ENCODE measurements at regions not wholly inside any gene's neighbourhood (a gene's known extent, or its start where the extent isn't known, plus 50 kb on each side); places are given as distances from the start of the nearest gene placed in this dataset.

DNA sequence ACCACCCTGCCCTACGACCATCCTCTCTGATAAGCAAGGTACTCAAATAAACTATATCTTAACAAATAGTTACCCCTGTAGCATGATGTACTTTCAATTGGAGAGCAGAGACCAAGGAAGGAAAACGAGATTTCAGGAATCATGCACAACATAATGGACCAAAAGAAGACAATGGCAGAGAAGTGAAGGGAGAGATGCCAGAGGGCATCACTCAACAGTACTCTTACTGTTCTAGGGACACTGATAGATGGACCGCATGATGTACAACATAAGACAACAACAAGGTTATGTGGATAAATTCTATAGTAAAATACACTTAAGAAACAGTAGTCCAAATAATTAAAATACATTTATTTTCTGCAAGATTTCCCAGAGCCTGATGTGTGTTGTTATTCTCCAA lies 77.5 kb upstream of the IFNG-AS1 start:
- TF ChIP-seq, protein P1, sequence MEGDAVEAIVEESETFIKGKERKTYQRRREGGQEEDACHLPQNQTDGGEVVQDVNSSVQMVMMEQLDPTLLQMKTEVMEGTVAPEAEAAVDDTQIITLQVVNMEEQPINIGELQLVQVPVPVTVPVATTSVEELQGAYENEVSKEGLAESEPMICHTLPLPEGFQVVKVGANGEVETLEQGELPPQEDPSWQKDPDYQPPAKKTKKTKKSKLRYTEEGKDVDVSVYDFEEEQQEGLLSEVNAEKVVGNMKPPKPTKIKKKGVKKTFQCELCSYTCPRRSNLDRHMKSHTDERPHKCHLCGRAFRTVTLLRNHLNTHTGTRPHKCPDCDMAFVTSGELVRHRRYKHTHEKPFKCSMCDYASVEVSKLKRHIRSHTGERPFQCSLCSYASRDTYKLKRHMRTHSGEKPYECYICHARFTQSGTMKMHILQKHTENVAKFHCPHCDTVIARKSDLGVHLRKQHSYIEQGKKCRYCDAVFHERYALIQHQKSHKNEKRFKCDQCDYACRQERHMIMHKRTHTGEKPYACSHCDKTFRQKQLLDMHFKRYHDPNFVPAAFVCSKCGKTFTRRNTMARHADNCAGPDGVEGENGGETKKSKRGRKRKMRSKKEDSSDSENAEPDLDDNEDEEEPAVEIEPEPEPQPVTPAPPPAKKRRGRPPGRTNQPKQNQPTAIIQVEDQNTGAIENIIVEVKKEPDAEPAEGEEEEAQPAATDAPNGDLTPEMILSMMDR (IDR thresholded peaks at IDR 0.05; ENCODE audit: borderline replicate concordance, insufficient read depth, low read depth, low read length): no peak
- no peak overlapping the region for H3K4me3 ChIP-seq (ENCODE audit: low read depth, low read length)

- H3K4me3 ChIP-seq (ENCODE audit: low read depth, low read length): no peak overlapping the region
- TF ChIP-seq, protein P1 (IDR thresholded peaks at IDR 0.05; ENCODE audit: borderline replicate concordance, insufficient read depth, low read depth, low read length): no peak
Measured at GRCh38 chr12:67915335-67915851, 73.9 kb upstream of the IFNG-AS1 start.

GRCh38 chr12:67916266-67916970 lies 72.8 kb upstream of the IFNG-AS1 start:
- H3K4me3 ChIP-seq (ENCODE audit: low read depth, low read length): no peak overlapping the region
- TF ChIP-seq, protein P1 (IDR thresholded peaks at IDR 0.05; ENCODE audit: borderline replicate concordance, insufficient read depth, low read depth, low read length): no peak

DNA sequence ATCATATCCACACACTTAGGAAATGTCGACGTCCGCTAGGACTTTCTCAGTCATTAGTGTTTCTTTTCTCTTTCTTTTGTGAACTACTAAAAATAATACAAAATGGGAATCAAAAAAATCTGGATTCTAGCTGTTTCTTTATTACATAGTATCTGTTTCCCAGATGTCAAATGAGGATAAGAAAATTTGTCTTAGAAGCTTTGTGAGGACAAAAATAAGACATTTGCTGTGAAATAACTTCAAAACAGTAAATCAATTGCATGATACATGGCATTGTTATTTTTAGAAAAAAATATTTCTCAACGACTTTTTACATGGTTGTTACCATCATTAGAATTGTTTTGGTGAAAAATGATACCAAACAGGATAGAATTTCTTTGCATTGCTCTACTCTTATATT lies 71.4 kb upstream of the IFNG-AS1 start:
- TF ChIP-seq, protein P1 (IDR thresholded peaks at IDR 0.05; ENCODE audit: borderline replicate concordance, insufficient read depth, low read depth, low read length): no peak
- H3K4me3 ChIP-seq (ENCODE audit: low read depth, low read length): no peak overlapping the region

- H3K4me3 ChIP-seq (ENCODE audit: low read depth, low read length): no peak overlapping the region
- TF ChIP-seq, protein P1 (IDR thresholded peaks at IDR 0.05; ENCODE audit: borderline replicate concordance, insufficient read depth, low read depth, low read length): no peak
Measured at GRCh38 chr12:67918441-67918840, 70.8 kb upstream of the IFNG-AS1 start.

DNA sequence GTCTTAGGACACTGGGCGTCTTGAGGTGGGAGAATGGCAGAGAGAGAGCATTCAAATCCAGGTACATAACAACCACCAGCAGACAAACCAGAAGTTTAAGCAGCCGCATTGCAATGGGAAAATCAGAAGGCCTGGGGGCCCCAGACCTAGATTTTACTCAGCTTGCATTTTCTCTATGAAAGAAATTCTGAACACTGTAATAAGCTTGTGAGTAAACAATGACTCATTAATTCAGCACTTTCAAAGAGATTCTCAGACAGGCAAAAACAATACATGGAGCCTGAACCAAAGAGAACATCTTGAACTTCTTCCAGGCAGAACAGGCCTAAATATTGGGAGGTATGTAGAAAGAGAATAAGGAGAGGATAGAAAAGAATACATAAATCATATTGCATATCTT lies 69.8 kb upstream of the IFNG-AS1 start:
- no peak overlapping the region for H3K4me3 ChIP-seq (ENCODE audit: low read depth, low read length)
- TF ChIP-seq, protein P1 (IDR thresholded peaks at IDR 0.05; ENCODE audit: borderline replicate concordance, insufficient read depth, low read depth, low read length): no peak

DNA sequence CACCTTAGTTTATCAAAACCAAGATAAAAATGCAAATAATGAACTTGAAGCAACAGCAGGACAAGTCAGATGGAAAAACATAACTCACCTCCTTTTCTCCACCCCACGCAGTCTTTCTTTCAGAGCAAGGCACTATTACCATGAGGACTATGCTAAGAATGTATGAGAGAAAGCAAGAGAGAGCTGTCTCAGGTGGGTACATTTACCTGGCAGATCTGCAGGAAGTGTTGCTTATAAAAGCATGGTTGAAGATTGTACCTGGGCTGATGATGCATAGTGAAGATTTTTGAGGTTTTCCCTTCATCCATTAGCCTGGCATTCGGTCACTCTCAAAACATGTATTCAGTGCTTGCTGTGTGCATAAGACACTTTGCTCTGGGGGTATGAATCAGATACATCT lies 68.8 kb upstream of the IFNG-AS1 start:
- TF ChIP-seq, protein P1 (IDR thresholded peaks at IDR 0.05; ENCODE audit: borderline replicate concordance, insufficient read depth, low read depth, low read length): no peak
- H3K4me3 ChIP-seq (ENCODE audit: low read depth, low read length): no peak overlapping the region

Data from GM12875 (cell line).